Breast epithelium (tissue), 3 donors: ENCODE measurements at regions not wholly inside any gene's neighbourhood (a gene's known extent, or its start where the extent isn't known, plus 50 kb on each side); places are given as distances from the start of the nearest gene placed in this dataset.

Experiments used
- POLR2A ChIP-seq: fragments of 450-650 bp; IDR thresholded peaks from one replicate; pipeline ENCODE4 v1.6.1; 2016; ENCODE audit warnings: antibody characterized with exemption, mild to moderate bottlenecking, moderate library complexity
- POLR2AphosphoS5 ChIP-seq, 3 donors: sonication (generic); formaldehyde crosslinking; IDR thresholded peaks; one replicate each; pipeline ENCODE4 v1.6.1; 2017; ENCODE audit warnings: antibody characterized with exemption in 3 of 3
- TF ChIP-seq, protein P1 (sequence below), 3 donors: fragments of 450-650 bp; IDR thresholded peaks; one replicate each; pipeline ENCODE4 v1.5.1; 2016 to 2017; ENCODE audit warnings: antibody characterized with exemption in 3 of 3, mild to moderate bottlenecking in 3 of 3, moderate library complexity in 3 of 3

DNA sequence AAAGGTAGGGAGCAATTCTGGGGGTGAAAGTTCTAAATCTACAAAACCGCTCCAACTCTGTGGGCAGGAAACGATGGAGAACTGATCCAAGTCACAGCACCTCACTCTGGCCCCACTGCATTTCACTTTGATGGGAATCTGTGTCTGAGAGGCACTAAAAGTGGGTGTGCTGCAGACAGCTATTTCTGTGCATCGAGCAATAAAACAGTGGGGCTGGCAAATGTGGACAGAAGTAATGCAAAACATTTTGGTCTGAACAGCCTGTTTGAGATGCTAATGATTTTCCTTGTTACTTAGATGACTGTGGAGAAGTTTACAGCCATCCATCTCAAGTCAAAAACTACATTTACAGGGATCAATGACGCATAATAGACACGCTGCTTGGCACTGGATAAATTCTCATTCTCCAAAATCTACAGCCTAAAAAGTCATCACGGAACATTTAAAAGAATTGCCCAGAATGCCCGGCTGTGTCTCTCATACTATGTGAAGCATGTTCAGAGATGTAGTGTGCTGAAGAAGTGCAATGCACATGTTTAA, 1671.6 kb upstream of the TENM3 start:
- TF ChIP-seq, protein P1, sequence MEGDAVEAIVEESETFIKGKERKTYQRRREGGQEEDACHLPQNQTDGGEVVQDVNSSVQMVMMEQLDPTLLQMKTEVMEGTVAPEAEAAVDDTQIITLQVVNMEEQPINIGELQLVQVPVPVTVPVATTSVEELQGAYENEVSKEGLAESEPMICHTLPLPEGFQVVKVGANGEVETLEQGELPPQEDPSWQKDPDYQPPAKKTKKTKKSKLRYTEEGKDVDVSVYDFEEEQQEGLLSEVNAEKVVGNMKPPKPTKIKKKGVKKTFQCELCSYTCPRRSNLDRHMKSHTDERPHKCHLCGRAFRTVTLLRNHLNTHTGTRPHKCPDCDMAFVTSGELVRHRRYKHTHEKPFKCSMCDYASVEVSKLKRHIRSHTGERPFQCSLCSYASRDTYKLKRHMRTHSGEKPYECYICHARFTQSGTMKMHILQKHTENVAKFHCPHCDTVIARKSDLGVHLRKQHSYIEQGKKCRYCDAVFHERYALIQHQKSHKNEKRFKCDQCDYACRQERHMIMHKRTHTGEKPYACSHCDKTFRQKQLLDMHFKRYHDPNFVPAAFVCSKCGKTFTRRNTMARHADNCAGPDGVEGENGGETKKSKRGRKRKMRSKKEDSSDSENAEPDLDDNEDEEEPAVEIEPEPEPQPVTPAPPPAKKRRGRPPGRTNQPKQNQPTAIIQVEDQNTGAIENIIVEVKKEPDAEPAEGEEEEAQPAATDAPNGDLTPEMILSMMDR (IDR thresholded peaks at IDR 0.05), result no peak
- TF ChIP-seq POLR2A (no peak), POLR2AphosphoS5 (IDR thresholded peaks at IDR 0.05) (no peak)
